Left renal pelvis (tissue), 4 donors: ENCODE measurements at regions not wholly inside any gene's neighbourhood (a gene's known extent, or its start where the extent isn't known, plus 50 kb on each side); places are given as distances from the start of the nearest gene placed in this dataset.
"Not testable (repeated sequence)": the region's sequence is repeated elsewhere in the genome, so short reads cannot be mapped to it uniquely, and the experiment has no call there.

Source experiments
- DNase-seq, 4 donors: peaks; one replicate each; pipeline ENCODE4 v3.0.0-alpha.2; 2013; ENCODE audit warnings: low read depth in 4 of 4, low spot score in 3 of 4

DNA sequence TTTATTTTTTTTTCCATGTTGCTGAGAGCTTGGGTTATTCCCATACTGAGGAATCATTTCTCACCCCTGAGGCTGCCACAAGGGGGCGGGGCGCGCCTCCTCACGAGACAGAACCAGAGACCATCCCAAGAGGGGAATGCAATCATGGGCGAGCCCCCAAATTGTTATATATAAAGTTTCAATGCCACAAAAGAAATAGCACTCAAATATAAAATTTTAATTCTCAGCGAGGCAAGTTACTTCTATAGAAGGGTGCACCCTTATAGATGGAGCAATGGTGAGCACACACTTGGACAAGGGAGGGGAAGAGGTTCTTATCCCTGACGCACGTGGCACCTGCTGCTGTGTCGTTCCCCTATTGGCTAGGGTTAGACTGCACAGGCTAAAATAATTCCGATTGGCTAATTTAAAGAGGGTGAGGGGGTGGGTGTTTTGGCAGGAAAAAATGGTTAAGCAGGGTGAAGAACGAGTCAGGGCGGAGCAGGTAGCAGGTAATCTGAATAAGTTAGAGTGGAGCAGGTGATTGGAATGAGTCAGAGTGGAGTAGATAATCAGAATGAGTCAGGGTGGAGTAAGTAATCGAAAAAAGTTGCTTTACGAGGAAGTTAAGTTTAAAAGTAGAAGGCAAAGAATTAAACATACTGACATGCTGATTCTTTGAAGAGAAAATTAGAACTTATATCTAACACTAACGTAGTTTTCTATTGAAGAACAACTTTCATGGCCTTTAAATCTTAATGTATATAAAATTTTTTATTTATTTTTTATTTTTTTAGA, 177.5 kb downstream of the MTCL1 start:
- DNase-seq = no peak

- DNase-seq = no peak
These were observed 178.0 kb downstream of the MTCL1 start for GRCh38 chr18:8883409-8883668.

GRCh38 chr18:8887877-8888276, 182.5 kb downstream of the MTCL1 start:
- DNase-seq = not testable (repeated sequence)

GRCh38 chr18:8889489-8889888, 184.1 kb downstream of the MTCL1 start:
- DNase-seq = no peak

- not testable (repeated sequence) for DNase-seq
These were observed 185.1 kb downstream of the MTCL1 start for GRCh38 chr18:8890503-8890902.

DNA sequence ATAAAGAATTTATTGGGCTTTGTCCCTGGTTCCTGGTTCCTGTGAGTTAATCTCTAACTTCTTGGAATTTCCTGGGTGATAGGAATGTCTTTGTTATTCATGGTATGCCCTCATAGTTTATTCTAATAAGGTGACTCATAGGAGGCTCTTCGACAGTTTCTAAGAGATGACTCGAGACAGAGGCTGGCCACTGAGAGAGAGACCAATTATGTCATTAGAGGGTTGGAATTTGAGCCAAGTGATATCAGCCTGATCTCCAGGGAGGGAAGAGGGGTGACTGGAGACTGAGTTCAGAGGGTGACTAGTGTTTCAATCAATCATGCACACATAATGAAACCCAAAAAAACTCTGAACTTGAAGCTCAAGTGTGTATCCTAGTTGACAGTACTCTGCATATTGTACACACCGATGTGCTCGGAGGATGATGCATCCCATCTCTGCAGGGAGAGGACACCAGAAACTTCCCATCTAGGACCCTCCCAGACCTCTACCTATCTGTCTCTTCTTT, 185.7 kb downstream of the MTCL1 start:
- peak; percentile 27 to 50 (median 41) for DNase-seq

DNA sequence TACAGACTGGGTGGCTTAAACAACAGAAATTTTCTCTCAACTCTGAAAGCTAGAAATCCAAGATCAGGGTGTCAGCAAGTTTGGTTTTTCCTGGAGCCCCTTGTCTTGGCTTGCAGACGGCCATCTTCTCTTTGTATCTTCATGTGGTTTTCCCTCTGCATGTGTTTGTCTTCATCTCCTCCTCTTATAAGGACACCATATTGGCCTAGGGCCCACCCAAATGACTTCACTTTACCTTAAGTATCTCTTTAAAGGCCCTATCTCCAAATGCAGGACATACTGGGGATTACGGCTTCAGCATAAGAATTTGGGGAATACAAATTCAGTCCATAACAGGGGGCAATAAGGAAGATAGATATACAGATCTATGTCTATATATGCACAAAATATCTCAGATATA, 187.9 kb downstream of the MTCL1 start:
- no peak for DNase-seq

GRCh38 chr18:8893628-8894231, 188.4 kb downstream of the MTCL1 start:
- DNase-seq = no peak

- no peak for DNase-seq
These were observed 189.5 kb downstream of the MTCL1 start for GRCh38 chr18:8894823-8895222.

DNA sequence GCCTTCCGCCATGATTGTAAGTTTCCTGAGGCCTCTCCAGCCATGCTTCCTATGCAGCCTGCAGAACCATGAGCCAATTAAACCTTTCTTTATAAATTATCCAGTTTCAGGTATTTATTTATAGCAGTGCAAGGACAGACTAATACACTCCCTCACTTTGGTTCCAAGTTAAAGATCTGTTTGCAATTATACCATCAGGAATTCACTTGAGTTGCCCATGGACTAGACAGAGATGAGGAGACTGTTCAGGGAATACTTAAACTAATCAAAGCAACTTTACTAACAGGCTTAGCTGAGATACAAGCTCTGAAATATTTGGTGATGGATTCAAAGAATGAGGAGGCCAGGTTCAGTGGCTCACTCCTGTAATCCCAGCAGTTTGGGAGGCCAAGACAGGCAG, 190.0 kb downstream of the MTCL1 start:
- DNase-seq = no peak

DNA sequence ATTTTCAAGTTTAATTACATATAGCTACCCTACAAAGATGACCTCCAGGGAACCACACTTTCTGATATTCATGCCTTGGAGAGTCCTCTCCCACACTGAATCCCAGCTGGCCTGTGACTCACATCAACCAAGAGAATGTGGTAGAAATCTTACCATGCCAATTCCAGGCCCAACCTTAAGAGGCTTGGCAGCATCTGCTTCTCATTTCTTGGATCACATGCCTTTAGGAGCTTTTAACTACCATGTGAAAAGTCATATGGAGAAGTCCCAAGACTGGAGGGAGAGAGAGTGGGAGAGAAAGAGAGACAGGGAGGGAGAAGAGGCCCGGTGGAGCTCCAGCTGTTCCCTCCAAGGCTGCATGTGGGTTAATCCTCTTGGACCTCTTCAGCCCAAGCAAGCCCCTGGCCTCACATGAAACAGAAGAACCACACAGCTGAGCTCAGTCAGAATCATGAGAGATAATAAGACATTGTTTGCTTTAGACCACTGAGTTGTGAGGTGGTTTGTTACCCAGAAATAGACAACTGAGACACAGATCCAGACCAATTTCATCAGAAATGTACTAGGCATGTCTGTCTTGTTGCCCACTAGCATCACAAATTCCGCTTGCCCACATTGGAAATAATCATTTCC, 190.7 kb downstream of the MTCL1 start:
- no peak for DNase-seq

DNA sequence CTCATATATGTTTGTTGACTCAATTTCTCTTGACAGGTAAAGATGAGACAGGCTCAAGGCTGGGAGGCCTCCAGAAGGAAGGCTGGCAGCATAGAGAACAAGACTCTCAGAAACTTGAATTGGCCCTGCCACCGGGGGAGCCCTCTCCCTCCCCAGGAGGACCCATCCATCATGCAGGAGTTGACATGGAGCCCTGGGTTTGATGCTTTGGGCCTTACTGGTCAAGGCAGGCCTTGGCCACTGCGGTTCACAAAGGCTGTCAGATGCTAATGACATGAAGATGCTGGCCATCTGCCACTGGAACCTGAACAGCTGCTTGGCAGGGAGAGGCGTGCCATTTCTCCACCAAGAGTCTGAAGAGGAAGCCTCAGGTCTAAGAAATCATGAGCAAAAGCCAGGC, 193.6 kb downstream of the MTCL1 start:
- no peak for DNase-seq

GRCh38 chr18:8900552-8900951, 195.2 kb downstream of the MTCL1 start:
- DNase-seq = no peak

- DNase-seq = no peak
These were observed 195.7 kb downstream of the MTCL1 start for GRCh38 chr18:8901019-8901418.

DNA sequence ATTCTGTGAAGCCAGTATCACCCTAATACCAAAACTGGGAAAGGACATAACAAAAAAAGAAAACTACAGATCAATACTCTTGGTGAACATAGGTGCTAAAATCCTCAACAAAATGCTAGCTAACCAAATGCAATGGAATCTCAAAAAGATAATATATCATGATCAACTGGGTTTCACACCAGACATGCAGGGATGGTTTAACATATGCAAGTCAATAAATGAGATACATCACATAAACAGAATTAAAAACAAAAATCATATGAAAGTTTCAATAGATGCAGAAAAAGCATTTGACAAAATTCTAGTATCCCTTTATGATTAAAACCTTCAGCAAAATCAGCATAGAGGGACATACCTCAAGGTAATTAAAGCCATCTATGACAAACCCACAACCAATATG, 198.2 kb upstream of the NDUFV2 start:
- DNase-seq = no peak

- no peak for DNase-seq
These were observed 193.5 kb upstream of the NDUFV2 start for GRCh38 chr18:8908792-8909510.

DNA sequence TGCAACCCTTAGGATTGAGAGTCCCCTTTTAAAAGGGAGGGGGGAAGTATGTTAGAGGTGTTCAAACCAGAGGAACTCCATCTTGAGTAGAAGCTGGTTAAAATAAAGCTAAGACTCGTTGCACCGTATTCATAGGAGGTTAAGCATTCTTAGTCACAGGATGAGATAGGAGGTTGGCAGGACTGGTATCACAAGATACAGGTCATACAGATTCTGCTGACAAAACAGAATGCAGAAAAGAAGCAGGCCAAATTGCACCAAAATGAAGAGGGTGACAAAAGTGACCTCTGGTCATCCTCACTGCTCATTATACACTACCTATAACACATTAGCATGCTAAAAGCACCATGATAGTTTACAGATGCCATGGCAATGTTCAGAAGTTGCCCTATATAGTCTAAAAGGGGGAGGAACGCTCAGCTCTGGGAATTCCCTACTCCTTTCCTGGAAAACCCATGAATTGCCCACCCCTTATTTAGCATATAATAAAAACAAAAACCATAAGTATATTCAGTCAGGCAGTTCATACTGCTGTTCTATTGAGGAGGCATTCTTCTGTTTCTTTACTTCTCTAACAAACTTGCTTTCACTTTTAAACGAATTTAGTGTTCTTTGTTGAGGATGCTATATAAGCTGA, 192.2 kb upstream of the NDUFV2 start:
- DNase-seq = no peak

GRCh38 chr18:8910843-8911242, 191.7 kb upstream of the NDUFV2 start:
- DNase-seq = no peak

- no peak for DNase-seq
These were observed 190.8 kb upstream of the NDUFV2 start for GRCh38 chr18:8911408-8912340.
